Hepatocyte (in vitro differentiated cells): ENCODE measurements at regions not wholly inside any gene's neighbourhood (a gene's known extent, or its start where the extent isn't known, plus 50 kb on each side); places are given as distances from the start of the nearest gene placed in this dataset.

Source experiments
- CTCF ChIP-seq: fragments of 200-600 bp; sonication (generic); IDR thresholded peaks from 2 replicates; pipeline ENCODE4 v1.5.1; 2016; ENCODE audit warnings: antibody characterized with exemption, mild to moderate bottlenecking; ENCODE audit not compliant: poor library complexity
- EZH2 ChIP-seq: fragments of 200-600 bp; sonication (generic); IDR thresholded peaks from 2 replicates; pipeline ENCODE4 v1.6.1; 2016; ENCODE audit warnings: antibody characterized with exemption, mild to moderate bottlenecking, borderline replicate concordance

GRCh38 chr4:155542415-155542814 lies 124.2 kb upstream of the GUCY1A1 start:
- TF ChIP-seq CTCF = no peak
- no peak for TF ChIP-seq EZH2
